IMR-90 (cell line): ENCODE measurements at regions not wholly inside any gene's neighbourhood (a gene's known extent, or its start where the extent isn't known, plus 50 kb on each side); places are given as distances from the start of the nearest gene placed in this dataset.

Experiments used
- ATAC-seq: fragments of 200-7000 bp; cut with Tn5 transposase; 2 replicates; pipeline ENCODE4 v1.9.1; 2020; ENCODE audit warnings: low read depth, mild to moderate bottlenecking, moderate library complexity
- BruUV-seq: library from RNA; stranded (reverse); fragments of 400-500 nt; replicated peaks from 2 replicates; lab custom pipeline; 2021; lab: Mats Ljungman, UMichigan
- CTCF ChIA-PET: fragments of 300-600 bp; formaldehyde crosslinking; extraction: SDS; loops from one replicate; lab custom pipeline; 2021; ENCODE audit warnings: antibody characterized with exemption; lab: Yijun Ruan, JAX
- POLR2A ChIA-PET: fragments of 300-600 bp; sonication (Branson Sonifier 250); formaldehyde crosslinking; loops from one replicate; lab custom pipeline; 2022; ENCODE audit warnings: antibody characterized with exemption; ENCODE audit not compliant: unreplicated experiment; lab: Charles Lee
- DNase-seq: peaks from one replicate; pipeline ENCODE4 v3.0.0; 2013
- H2AFZ ChIP-seq: replicated peaks from 2 replicates; pipeline ENCODE3; 2013; ENCODE audit warnings: low read length, mild to moderate bottlenecking; ENCODE audit not compliant: poor library complexity
- H2AK5ac ChIP-seq: 2 replicates; pipeline ENCODE4 v1.6.1; 2013; ENCODE audit warnings: low read depth, low read length, inconsistent platforms
- H2AK9ac ChIP-seq: replicated peaks from 2 replicates; pipeline ENCODE3; 2013; ENCODE audit warnings: mild to moderate bottlenecking, low read depth, low read length, moderate library complexity; ENCODE audit not compliant: poor library complexity
- H2BK120ac ChIP-seq: 2 replicates; pipeline ENCODE4 v1.6.1; 2013; ENCODE audit warnings: low read depth, low read length, inconsistent platforms
- H2BK15ac ChIP-seq: 3 replicates; pipeline ENCODE4 v1.6.1; 2013; ENCODE audit warnings: low read depth, low read length, inconsistent platforms
- H2BK20ac ChIP-seq: 2 replicates; pipeline ENCODE4 v1.6.1; 2013; ENCODE audit warnings: low read depth, mild to moderate bottlenecking, inconsistent platforms, low read length, moderate library complexity
- H2BK5ac ChIP-seq: 2 replicates; pipeline ENCODE4 v1.6.1; 2013; ENCODE audit warnings: mild to moderate bottlenecking, low read depth, low read length, inconsistent platforms; ENCODE audit not compliant: poor library complexity, severe bottlenecking
- H3K14ac ChIP-seq: replicated peaks from 2 replicates; pipeline ENCODE4 v1.6.1; 2013; ENCODE audit warnings: low read depth, low read length, inconsistent platforms
- H3K18ac ChIP-seq: 2 replicates; pipeline ENCODE4 v1.6.1; 2013; ENCODE audit warnings: low read depth, low read length, control low read depth
- H3K23ac ChIP-seq: 2 replicates; pipeline ENCODE4 v1.6.1; 2013; ENCODE audit warnings: low read depth, low read length, inconsistent platforms
- H3K27ac ChIP-seq: 2 replicates; pipeline ENCODE4 v1.5.1; 2013; ENCODE audit warnings: mild to moderate bottlenecking, control low read depth, low read length; ENCODE audit not compliant: insufficient read depth
- H3K27me3 ChIP-seq: 2 replicates; pipeline ENCODE4 v1.6.1; 2013; ENCODE audit warnings: low read length; ENCODE audit not compliant: control insufficient read depth, insufficient read depth
- H3K36me3 ChIP-seq: 2 replicates; pipeline ENCODE4 v1.6.1; 2013; ENCODE audit warnings: low read length, mixed read lengths; ENCODE audit not compliant: control insufficient read depth, insufficient read depth
- H3K4ac ChIP-seq: 2 replicates; pipeline ENCODE4 v1.6.1; 2013; ENCODE audit warnings: low read depth, low read length, inconsistent platforms
- H3K4me1 ChIP-seq: 2 replicates; pipeline ENCODE4 v1.6.1; 2013; ENCODE audit warnings: low read length, mixed read lengths; ENCODE audit not compliant: control insufficient read depth, insufficient read depth
- H3K4me2 ChIP-seq: 2 replicates; pipeline ENCODE4 v1.6.1; 2013; ENCODE audit warnings: low read depth, mild to moderate bottlenecking, control low read depth, low read length, moderate library complexity
- H3K4me3 ChIP-seq: 2 replicates; pipeline ENCODE4 v1.5.1; 2013; ENCODE audit warnings: low read depth, mild to moderate bottlenecking, control low read depth, low read length, moderate library complexity; ENCODE audit not compliant: insufficient read depth
- H3K56ac ChIP-seq: 2 replicates; pipeline ENCODE4 v1.6.1; 2013; ENCODE audit warnings: low read length, inconsistent platforms; ENCODE audit not compliant: insufficient read depth; ENCODE audit errors: extremely low read depth
- H3K79me1 ChIP-seq, 2 experiments: 2 replicates each; pipeline ENCODE4 v1.6.1; 2013; ENCODE audit warnings: low read length in 2 of 2, inconsistent platforms in 1 of 2, low read depth in 1 of 2
- H3K9ac ChIP-seq: 2 replicates; pipeline ENCODE4 v1.6.1; 2013; ENCODE audit warnings: low read depth, low read length, control low read depth
- H3K9me1 ChIP-seq: 2 replicates; pipeline ENCODE4 v1.6.1; 2013; ENCODE audit warnings: low read length, inconsistent platforms; ENCODE audit not compliant: insufficient read depth
- H3K9me3 ChIP-seq: 2 replicates; pipeline ENCODE4 v1.6.1; 2013; ENCODE audit warnings: low read length; ENCODE audit not compliant: control insufficient read depth, insufficient read depth
- H4K20me1 ChIP-seq: 2 replicates; pipeline ENCODE4 v1.6.1; 2013; ENCODE audit warnings: low read length, inconsistent platforms; ENCODE audit not compliant: insufficient read depth
- H4K5ac ChIP-seq: 2 replicates; pipeline ENCODE4 v1.6.1; 2013; ENCODE audit warnings: mild to moderate bottlenecking, low read depth, low read length, control low read depth
- H4K8ac ChIP-seq, 2 experiments: 2 replicates each; pipeline ENCODE4 v1.6.1; 2013; ENCODE audit warnings: low read depth in 2 of 2, low read length in 2 of 2, control low read depth in 1 of 2, inconsistent platforms in 1 of 2
- H4K91ac ChIP-seq: 2 replicates; pipeline ENCODE4 v1.6.1; 2013; ENCODE audit warnings: low read depth, low read length, inconsistent platforms; ENCODE audit not compliant: insufficient read depth
- BHLHE40 ChIP-seq: fragments of 150-350 bp; IDR thresholded peaks from 2 replicates; pipeline ENCODE4 v1.6.1; 2016; ENCODE audit warnings: mild to moderate bottlenecking, low read depth, low read length
- CEBPB ChIP-seq: IDR thresholded peaks from 2 replicates; pipeline ENCODE4 v1.6.1; 2012; ENCODE audit warnings: low read depth, low read length, improper control_type of control experiment
- ELK1 ChIP-seq: fragments of 150-350 bp; IDR thresholded peaks from 2 replicates; pipeline ENCODE4 v1.6.1; 2016; ENCODE audit warnings: low read depth, mild to moderate bottlenecking, low read length, moderate library complexity, borderline replicate concordance
- FOS ChIP-seq: fragments of 150-350 bp; IDR thresholded peaks from 2 replicates; pipeline ENCODE4 v1.6.1; 2016; ENCODE audit warnings: low read depth, low read length
- MAFK ChIP-seq: IDR thresholded peaks from 2 replicates; pipeline ENCODE4 v1.6.1; 2012; ENCODE audit warnings: low read depth, low read length, improper control_type of control experiment
- MAZ ChIP-seq: IDR thresholded peaks from 2 replicates; pipeline ENCODE4 v1.6.1; 2012; ENCODE audit warnings: low read depth, mild to moderate bottlenecking, low read length, improper control_type of control experiment, moderate library complexity, borderline replicate concordance
- MXI1 ChIP-seq: IDR thresholded peaks from 2 replicates; pipeline ENCODE4 v1.6.1; 2012; ENCODE audit warnings: low read depth, mild to moderate bottlenecking, low read length, moderate library complexity, borderline replicate concordance
- NFE2L2 ChIP-seq: fragments of 150-350 bp; IDR thresholded peaks from 2 replicates; pipeline ENCODE4 v1.6.1; 2016; ENCODE audit warnings: low read depth, mild to moderate bottlenecking, low read length
- POLR2A ChIP-seq: IDR thresholded peaks from 2 replicates; pipeline ENCODE4 v1.6.1; 2012; ENCODE audit warnings: mild to moderate bottlenecking, low read depth, low read length
- RAD21 ChIP-seq: IDR thresholded peaks from 2 replicates; pipeline ENCODE4 v1.6.1; 2012; ENCODE audit warnings: low read length, improper control_type of control experiment
- RCOR1 ChIP-seq: IDR thresholded peaks from 2 replicates; pipeline ENCODE4 v1.6.1; 2012; ENCODE audit warnings: mild to moderate bottlenecking, low read length, improper control_type of control experiment; ENCODE audit not compliant: insufficient replicate concordance
- SMC3 ChIP-seq: fragments of 150-350 bp; IDR thresholded peaks from 2 replicates; pipeline ENCODE4 v1.6.1; 2016; ENCODE audit warnings: low read depth, mild to moderate bottlenecking, antibody characterized with exemption, low read length, moderate library complexity
- dilution Hi-C: fragments of 300-500 bp; cut with HindIII; formaldehyde crosslinking; loops from one replicate; pipeline ENCODE4 v1.14.3; 2018; ENCODE audit warnings: low sequenced_read_pairs; ENCODE audit not compliant: unreplicated experiment
- in situ Hi-C: fragments of 300-500 bp; cut with MboI; formaldehyde crosslinking; loops from 3 replicates; pipeline ENCODE4 v1.14.3; 2019; ENCODE audit warnings: low sequenced_read_pairs, inconsistent platforms, mixed read lengths
- intact Hi-C: fragments of 100-400 bp; cut with micrococcal nuclease; formaldehyde crosslinking; loops from 2 replicates; pipeline ENCODE4 v1.10.0; 2022
- TF ChIP-seq, protein P1 (sequence below): conservative IDR thresholded peaks from 2 replicates; pipeline ENCODE4 v1.5.1; 2012; ENCODE audit warnings: mild to moderate bottlenecking, low read depth, low read length, improper control_type of control experiment
- TF ChIP-seq, protein P2 (sequence below): fragments of 150-350 bp; IDR thresholded peaks from 2 replicates; pipeline ENCODE4 v1.6.1; 2017; ENCODE audit warnings: mild to moderate bottlenecking, antibody characterized with exemption, low read length, low read depth

- Histone ChIP-seq H2BK15ac (no peak overlapping the region), H4K20me1 (no peaks in the 10 kb centered on the region), H4K5ac (no peak overlapping the region), H2AK5ac (no peak overlapping the region), H2BK5ac (no peak overlapping the region), H3K4ac (no peak overlapping the region), H2BK120ac (no peak overlapping the region), H3K9me3 (peaks cover 17% of the 10 kb centered on the region), H2AFZ (no peak overlapping the region), H3K56ac (no peak overlapping the region), H2BK20ac (no peak overlapping the region), H3K79me1 (no peaks in the 10 kb centered on the region), H3K36me3 (no peaks in the 10 kb centered on the region), H2AK9ac (no peak overlapping the region), H3K4me1 (no peaks in the 10 kb centered on the region), H3K27me3 (no peaks in the 10 kb centered on the region), H3K23ac (no peak overlapping the region), H4K91ac (no peak overlapping the region), H3K18ac (no peak overlapping the region), H3K4me3 (no peak overlapping the region), H4K8ac (no peak overlapping the region), H3K9ac (no peak overlapping the region), H3K14ac (no peak overlapping the region), H3K27ac (no peak overlapping the region), H3K9me1 (no peaks in the 10 kb centered on the region), H3K4me2 (no peak overlapping the region)
- CTCF ChIA-PET, result no interaction called here
- TF ChIP-seq, protein P1, sequence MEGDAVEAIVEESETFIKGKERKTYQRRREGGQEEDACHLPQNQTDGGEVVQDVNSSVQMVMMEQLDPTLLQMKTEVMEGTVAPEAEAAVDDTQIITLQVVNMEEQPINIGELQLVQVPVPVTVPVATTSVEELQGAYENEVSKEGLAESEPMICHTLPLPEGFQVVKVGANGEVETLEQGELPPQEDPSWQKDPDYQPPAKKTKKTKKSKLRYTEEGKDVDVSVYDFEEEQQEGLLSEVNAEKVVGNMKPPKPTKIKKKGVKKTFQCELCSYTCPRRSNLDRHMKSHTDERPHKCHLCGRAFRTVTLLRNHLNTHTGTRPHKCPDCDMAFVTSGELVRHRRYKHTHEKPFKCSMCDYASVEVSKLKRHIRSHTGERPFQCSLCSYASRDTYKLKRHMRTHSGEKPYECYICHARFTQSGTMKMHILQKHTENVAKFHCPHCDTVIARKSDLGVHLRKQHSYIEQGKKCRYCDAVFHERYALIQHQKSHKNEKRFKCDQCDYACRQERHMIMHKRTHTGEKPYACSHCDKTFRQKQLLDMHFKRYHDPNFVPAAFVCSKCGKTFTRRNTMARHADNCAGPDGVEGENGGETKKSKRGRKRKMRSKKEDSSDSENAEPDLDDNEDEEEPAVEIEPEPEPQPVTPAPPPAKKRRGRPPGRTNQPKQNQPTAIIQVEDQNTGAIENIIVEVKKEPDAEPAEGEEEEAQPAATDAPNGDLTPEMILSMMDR, result no peak
- TF ChIP-seq RAD21 (no peak), CEBPB (no peak), FOS (no peak), BHLHE40 (no peak), NFE2L2 (no peak), RCOR1 (no peak), POLR2A (no peak), SMC3 (no peak), ELK1 (no peak), MAFK (no peak), MXI1 (no peak), MAZ (no peak)
- TF ChIP-seq, protein P2, sequence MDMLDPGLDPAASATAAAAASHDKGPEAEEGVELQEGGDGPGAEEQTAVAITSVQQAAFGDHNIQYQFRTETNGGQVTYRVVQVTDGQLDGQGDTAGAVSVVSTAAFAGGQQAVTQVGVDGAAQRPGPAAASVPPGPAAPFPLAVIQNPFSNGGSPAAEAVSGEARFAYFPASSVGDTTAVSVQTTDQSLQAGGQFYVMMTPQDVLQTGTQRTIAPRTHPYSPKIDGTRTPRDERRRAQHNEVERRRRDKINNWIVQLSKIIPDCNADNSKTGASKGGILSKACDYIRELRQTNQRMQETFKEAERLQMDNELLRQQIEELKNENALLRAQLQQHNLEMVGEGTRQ, result no peak
- in situ Hi-C loops, result no loop called here
- dilution Hi-C loops, result no loop called here
- BruUV-seq, result no TSS peak
- ATAC-seq (no peak), DNase-seq (no peak)
- intact Hi-C loops, result no loop called here
- POLR2A ChIA-PET, result no interaction called here
Measured at GRCh38 chr19:28539759-28540158, 673.2 kb downstream of the UQCRFS1 start.
